Caco-2 (cell line): ENCODE measurements at regions not wholly inside any gene's neighbourhood (a gene's known extent, or its start where the extent isn't known, plus 50 kb on each side); places are given as distances from the start of the nearest gene placed in this dataset.

Source experiments
- BruUV-seq: library from RNA; stranded (reverse); fragments of 400-500 nt; replicated peaks from 2 replicates; lab custom pipeline; 2021; lab: Mats Ljungman, UMichigan
- CTCF ChIA-PET: fragments of 300-600 bp; sonication (Branson Sonifier 250); formaldehyde crosslinking; loops from one replicate; lab custom pipeline; 2022; ENCODE audit warnings: antibody characterized with exemption; lab: Charles Lee
- POLR2A ChIA-PET: fragments of 300-600 bp; sonication (Branson Sonifier 250); formaldehyde crosslinking; loops from one replicate; lab custom pipeline; 2022; ENCODE audit warnings: antibody characterized with exemption; lab: Charles Lee
- DNase-seq, 2 experiments: peaks; one replicate each; pipeline versions ENCODE4 v3.0.0 to v3.0.0-alpha.2; 2020 to 2022
- H3K27me3 ChIP-seq: replicated peaks from 2 replicates; pipeline ENCODE4 v1.6.0; 2011; ENCODE audit warnings: low read length; ENCODE audit not compliant: control insufficient read depth, insufficient read depth
- H3K36me3 ChIP-seq: 2 replicates; pipeline ENCODE4 v1.5.1; 2011; ENCODE audit warnings: low read length; ENCODE audit not compliant: control insufficient read depth, insufficient read depth
- H3K4me1 ChIP-seq: fragments of 250-450 bp; sonication (Bioruptor Pico); 2 replicates; pipeline ENCODE4 v1.5.1; 2020; ENCODE audit warnings: mild to moderate bottlenecking
- H3K4me3 ChIP-seq: 2 replicates; pipeline ENCODE4 v1.5.1; 2011; ENCODE audit warnings: low read depth, mild to moderate bottlenecking, control low read depth, low read length
- H3K9me3 ChIP-seq: fragments of 250-450 bp; sonication (Bioruptor Pico); 2 replicates; pipeline ENCODE4 v1.5.1; 2020; ENCODE audit warnings: mild to moderate bottlenecking, moderate library complexity
- H3K27ac Mint-ChIP-seq: one replicate; pipeline ENCODE4 v1.8.0; 2022; ENCODE audit warnings: mixed read lengths; ENCODE audit not compliant: unreplicated experiment
- H3K27me3 Mint-ChIP-seq: one replicate; pipeline ENCODE4 v1.8.0; 2022; ENCODE audit warnings: mixed read lengths; ENCODE audit not compliant: insufficient read depth, unreplicated experiment
- H3K36me3 Mint-ChIP-seq: one replicate; pipeline ENCODE4 v1.8.0; 2022; ENCODE audit warnings: mild to moderate bottlenecking, mixed read lengths; ENCODE audit not compliant: insufficient read depth, unreplicated experiment
- H3K4me1 Mint-ChIP-seq: one replicate; pipeline ENCODE4 v1.8.0; 2022; ENCODE audit warnings: low read depth, mixed read lengths; ENCODE audit not compliant: unreplicated experiment
- H3K4me3 Mint-ChIP-seq: one replicate; pipeline ENCODE4 v1.8.0; 2022; ENCODE audit warnings: mild to moderate bottlenecking, moderate library complexity, mixed read lengths; ENCODE audit not compliant: unreplicated experiment
- H3K9me3 Mint-ChIP-seq: one replicate; pipeline ENCODE4 v1.8.0; 2022; ENCODE audit warnings: mixed read lengths; ENCODE audit not compliant: unreplicated experiment
- CTCF ChIP-seq, 2 experiments: fragments of 200-600 bp in 1 of 2; IDR thresholded peaks; 1 replicate in 1 of 2; 2 replicates in 1 of 2; pipeline versions ENCODE4 v1.5.1 to v1.8.0; 2011 to 2022; ENCODE audit warnings: antibody characterized with exemption in 1 of 2, control low read depth in 1 of 2, inconsistent platforms in 1 of 2, low read depth in 1 of 2, low read length in 1 of 2, mild to moderate bottlenecking in 1 of 2, moderate library complexity in 1 of 2; ENCODE audit not compliant: insufficient read depth in 1 of 2, severe bottlenecking in 1 of 2, unreplicated experiment in 1 of 2
- intact Hi-C: fragments of 100-400 bp; cut with micrococcal nuclease; formaldehyde crosslinking; loops from one replicate; pipeline ENCODE4 v1.10.0; 2022; ENCODE audit not compliant: unreplicated experiment

- Histone ChIP-seq H3K9me3 (no peaks in the 10 kb centered on the region), H3K4me1 (no peaks in the 10 kb centered on the region), H3K27me3 (no peaks in the 10 kb centered on the region), H3K4me3 (no peak overlapping the region), H3K36me3 (no peaks in the 10 kb centered on the region)
- Mint-ChIP-seq H3K4me3 (no peak overlapping the region), H3K27me3 (no peaks in the 10 kb centered on the region), H3K27ac (no peak overlapping the region), H3K36me3 (no peaks in the 10 kb centered on the region), H3K4me1 (no peaks in the 10 kb centered on the region), H3K9me3 (no peaks in the 10 kb centered on the region)
- no peak for TF ChIP-seq CTCF (IDR thresholded peaks at IDR 0.05; ENCODE audit: insufficient read depth in 1 of 2, low read depth in 1 of 2, low read length in 1 of 2, severe bottlenecking in 1 of 2, unreplicated experiment in 1 of 2)
- CTCF ChIA-PET: no interaction called here
- POLR2A ChIA-PET: no interaction called here
- BruUV-seq: no TSS peak
- intact Hi-C loops: loop anchor here (5.0 kb wide), 2 partner anchors 169 to 259 kb away; partner anchors contain the start of gene COL6A3
- no peak for DNase-seq
These were observed 67.5 kb downstream of the COPS8 start for GRCh38 chr2:237153181-237153580.

- H3K27me3 ChIP-seq: no peaks in the 10 kb centered on the region
- ChIA-PET CTCF (interaction anchor here (0.5 kb wide), 1 partner anchor 417 kb away, joined by 4 read pairs; no protein-coding TSS in a partner anchor), POLR2A (no interaction called here)
- peak; percentile 49 to 69 for TF ChIP-seq CTCF (IDR thresholded peaks at IDR 0.05; ENCODE audit: insufficient read depth in 1 of 2, low read depth in 1 of 2, low read length in 1 of 2, severe bottlenecking in 1 of 2, unreplicated experiment in 1 of 2)
- DNase-seq: peak in 1 of 2 experiments; percentile 45
- no peak overlapping the region for H3K4me3 ChIP-seq
- Mint-ChIP-seq H3K27ac (no peak overlapping the region), H3K9me3 (no peaks in the 10 kb centered on the region), H3K4me1 (no peaks in the 10 kb centered on the region), H3K36me3 (no peaks in the 10 kb centered on the region), H3K27me3 (no peaks in the 10 kb centered on the region), H3K4me3 (no peak overlapping the region)
- H3K9me3 ChIP-seq: no peaks in the 10 kb centered on the region
- no peaks in the 10 kb centered on the region for H3K36me3 ChIP-seq
- no TSS peak for BruUV-seq
- intact Hi-C loops: loop anchor here (5.0 kb wide), 2 partner anchors 168 to 258 kb away; partner anchors contain the start of gene COL6A3
- no peaks in the 10 kb centered on the region for H3K4me1 ChIP-seq
These were observed 68.5 kb downstream of the COPS8 start for GRCh38 chr2:237154082-237154638.

GRCh38 chr2:237154884-237155851 is 69.5 kb downstream of the COPS8 start:
- POLR2A ChIA-PET: no interaction called here
- Histone ChIP-seq H3K9me3 (no peaks in the 10 kb centered on the region), H3K4me1 (no peaks in the 10 kb centered on the region), H3K27me3 (no peaks in the 10 kb centered on the region), H3K36me3 (no peaks in the 10 kb centered on the region), H3K4me3 (no peak overlapping the region)
- Mint-ChIP-seq H3K4me1 (no peaks in the 10 kb centered on the region), H3K4me3 (no peak overlapping the region), H3K9me3 (no peaks in the 10 kb centered on the region), H3K27me3 (no peaks in the 10 kb centered on the region), H3K27ac (no peak overlapping the region), H3K36me3 (no peaks in the 10 kb centered on the region)
- no peak for DNase-seq
- TF ChIP-seq CTCF (IDR thresholded peaks at IDR 0.05; ENCODE audit: insufficient read depth in 1 of 2, low read depth in 1 of 2, low read length in 1 of 2, severe bottlenecking in 1 of 2, unreplicated experiment in 1 of 2): no peak
- intact Hi-C loops: loop anchor here (5.0 kb wide), 2 partner anchors 167 to 257 kb away; partner anchors contain the start of gene COL6A3
- no TSS peak for BruUV-seq
- CTCF ChIA-PET: no interaction called here
